ENCODE measurements at regions not wholly inside any gene's neighbourhood (a gene's known extent, or its start where the extent isn't known, plus 50 kb on each side); places are given as distances from the start of the nearest gene placed in this dataset.
"Not testable (repeated sequence)": the region's sequence is repeated elsewhere in the genome, so short reads cannot be mapped to it uniquely, and the experiment has no call there.

DNA sequence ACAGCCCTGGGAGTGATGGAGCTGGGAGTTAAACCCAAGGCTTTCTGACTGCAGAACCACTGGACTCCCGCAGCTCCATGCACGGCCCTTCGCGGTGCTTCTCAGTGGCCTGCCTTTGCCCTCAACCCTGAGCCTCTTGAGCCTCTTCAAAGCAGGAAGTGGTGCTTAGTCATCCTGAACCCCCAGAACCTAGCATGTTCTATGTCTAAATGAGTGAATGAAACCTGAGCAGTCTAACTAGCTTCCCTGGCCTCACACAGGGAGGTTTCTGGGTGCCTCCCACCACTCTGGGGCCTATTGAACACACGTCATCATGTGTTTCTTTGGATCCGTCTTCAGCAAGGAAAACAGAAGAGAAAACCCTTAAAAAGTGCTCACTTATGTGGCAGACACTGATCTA is 117.9 kb upstream of the SFSWAP start:
- DNase-seq: no peak

DNA sequence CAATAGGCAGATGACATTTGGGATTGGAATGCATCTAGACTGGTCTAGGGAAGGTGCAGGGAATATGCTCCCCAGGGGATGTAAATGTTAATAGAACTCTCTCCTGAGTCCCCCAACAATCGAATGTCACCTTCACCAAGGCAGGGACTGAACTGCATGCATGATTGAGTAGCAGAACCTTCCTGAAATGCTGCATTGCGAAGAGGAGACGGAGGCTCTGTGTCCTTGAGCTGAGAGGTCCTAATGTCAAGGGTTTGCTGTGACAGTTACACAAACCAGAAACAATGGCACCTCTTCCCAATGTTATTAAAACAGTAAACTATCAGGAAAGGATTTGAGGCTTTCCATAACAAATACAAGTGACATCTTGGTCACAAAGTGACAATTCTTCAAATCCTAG is 117.5 kb upstream of the SFSWAP start:
- DNase-seq: no peak

DNA sequence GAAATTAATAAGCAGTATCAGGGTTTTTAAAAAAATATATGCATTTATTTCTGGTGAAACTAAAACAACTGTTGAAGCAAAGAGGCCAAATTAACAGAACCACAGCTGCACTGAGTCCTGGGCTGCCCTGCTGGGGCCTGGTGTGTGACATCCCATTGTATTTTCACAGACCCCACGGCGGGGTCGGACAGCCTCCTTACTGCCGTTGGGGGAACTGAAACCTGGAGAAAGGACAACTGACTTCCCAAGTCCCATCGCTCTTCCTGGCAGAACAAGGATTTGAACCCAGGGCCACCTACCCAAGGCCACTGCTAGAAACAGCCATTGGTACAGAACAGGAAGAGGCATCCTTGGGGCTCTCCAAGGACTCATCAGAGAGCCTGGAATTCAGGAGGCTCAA is 114.8 kb upstream of the SFSWAP start:
- no peak for DNase-seq

DNA sequence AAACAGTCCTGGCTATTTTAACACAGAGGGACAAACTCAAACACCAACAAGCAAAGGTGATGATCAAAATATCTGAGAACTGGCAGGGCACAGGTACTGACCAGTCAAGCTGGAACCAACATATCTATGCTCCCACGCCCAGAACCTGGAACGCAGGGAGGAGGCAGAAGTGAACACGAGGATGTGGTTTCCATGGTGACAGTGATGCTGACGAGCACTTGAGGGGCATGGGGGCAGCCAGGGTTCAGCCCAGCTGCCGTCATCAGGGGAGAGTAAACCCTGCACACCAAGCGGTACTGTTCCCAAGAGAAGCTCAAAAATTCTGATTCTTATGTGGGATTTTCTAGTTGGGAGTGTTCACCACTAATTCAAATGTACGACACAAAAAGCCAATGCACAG is 113.6 kb upstream of the SFSWAP start:
- no peak for DNase-seq

DNA sequence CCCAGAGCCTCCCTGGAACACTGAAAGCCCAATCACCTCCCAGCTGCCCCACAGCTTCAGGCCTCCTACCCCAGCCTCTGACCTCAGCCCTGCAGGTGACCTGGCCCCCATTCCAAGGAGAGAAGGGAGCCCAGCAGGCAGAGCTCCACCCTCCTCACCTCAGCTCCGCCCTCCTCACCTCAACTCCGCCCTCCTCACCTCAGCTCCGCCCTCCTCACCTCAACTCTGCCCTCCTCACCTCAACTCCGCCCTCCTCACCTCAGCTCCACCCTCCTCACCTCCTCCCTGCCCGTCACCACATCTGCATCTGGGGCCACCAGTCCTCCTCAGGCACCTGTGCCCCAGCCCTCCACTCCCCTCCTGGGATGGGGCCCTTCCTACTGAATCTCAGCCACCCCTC is 112.2 kb upstream of the SFSWAP start:
- DNase-seq: no peak

DNA sequence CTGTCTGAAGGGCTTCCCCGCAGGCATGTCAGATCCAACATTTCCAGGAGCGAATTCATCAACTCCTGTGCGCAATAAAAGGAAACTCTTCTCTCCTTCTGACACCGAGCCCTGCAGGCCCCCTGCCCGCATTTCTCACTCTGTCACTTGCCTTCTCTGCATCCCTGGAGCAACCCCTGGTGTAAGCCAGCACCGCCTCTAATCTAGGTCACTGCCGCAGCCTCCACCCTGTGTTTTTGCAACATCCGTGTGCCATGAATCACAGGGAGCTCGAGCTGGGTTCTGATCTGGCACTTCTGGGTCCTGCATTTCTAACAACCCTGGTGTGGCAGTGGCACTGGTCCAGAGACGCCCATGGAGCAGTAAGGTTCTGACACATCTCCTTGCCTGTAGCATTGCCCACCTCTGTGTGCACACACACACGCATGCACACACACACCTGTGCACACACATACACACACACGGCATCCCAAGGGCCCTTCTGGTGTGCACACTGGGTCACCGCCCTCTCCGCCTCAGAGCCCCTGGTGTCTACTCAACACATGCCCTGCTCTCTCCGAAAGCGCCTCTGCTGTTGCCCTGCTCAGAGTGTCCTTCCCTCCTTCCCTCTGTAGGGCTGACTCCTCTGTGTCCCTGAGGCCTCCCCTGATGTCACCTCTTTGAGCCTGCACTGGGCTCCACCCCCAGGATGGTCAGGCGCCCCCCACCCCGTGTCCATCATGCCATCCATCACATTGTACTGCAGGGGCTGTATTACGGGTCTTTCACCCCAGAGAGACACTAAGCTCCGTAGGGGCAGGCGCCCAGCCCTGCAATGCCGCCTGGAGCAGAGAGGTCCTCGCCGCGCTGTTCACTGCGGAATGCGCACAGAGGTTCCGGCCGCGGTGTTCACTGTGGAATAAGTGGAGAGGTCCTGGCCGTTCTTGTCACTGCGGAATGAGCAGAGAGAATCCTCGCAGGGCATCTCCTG is 111.4 kb upstream of the SFSWAP start:
- DNase-seq: no peak

DNA sequence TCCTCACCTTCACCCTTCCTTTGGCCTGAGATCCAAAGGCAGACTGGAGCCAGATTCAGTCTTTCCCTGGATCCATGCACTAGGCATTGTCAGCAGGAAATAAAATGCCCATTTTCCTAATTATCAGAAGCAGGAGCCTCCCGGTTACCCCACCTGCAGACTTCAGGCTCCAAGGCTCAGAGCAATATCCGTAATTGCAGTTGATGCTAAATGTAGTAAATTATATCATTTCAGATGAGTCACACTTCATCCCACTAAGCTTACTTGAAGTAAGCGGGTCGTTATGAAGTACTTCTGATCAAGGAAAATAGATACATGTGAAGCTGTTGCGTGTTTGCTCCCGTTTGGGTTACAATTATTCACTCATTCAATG is 110.7 kb upstream of the SFSWAP start:
- no peak for DNase-seq

DNA sequence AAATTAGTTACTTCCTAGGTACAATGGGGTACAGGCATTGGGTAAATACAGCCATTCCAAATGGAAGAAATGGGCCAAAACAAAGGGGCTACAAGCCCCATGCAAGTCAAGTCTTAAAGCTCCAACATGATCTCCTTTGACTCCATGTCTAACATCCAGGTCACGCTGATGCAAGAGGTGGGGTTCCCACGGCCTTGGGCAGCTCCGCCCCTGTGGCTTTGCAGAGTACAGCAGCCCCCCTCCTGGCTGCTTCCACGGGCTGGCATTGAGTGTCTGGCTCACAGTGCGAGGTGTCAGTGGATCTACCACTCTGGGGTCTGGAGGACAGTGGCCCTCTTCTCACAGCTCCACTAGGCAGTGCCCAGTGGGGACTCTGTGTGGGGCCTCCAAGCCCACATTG is 109.4 kb upstream of the SFSWAP start:
- not testable (repeated sequence) for DNase-seq

DNA sequence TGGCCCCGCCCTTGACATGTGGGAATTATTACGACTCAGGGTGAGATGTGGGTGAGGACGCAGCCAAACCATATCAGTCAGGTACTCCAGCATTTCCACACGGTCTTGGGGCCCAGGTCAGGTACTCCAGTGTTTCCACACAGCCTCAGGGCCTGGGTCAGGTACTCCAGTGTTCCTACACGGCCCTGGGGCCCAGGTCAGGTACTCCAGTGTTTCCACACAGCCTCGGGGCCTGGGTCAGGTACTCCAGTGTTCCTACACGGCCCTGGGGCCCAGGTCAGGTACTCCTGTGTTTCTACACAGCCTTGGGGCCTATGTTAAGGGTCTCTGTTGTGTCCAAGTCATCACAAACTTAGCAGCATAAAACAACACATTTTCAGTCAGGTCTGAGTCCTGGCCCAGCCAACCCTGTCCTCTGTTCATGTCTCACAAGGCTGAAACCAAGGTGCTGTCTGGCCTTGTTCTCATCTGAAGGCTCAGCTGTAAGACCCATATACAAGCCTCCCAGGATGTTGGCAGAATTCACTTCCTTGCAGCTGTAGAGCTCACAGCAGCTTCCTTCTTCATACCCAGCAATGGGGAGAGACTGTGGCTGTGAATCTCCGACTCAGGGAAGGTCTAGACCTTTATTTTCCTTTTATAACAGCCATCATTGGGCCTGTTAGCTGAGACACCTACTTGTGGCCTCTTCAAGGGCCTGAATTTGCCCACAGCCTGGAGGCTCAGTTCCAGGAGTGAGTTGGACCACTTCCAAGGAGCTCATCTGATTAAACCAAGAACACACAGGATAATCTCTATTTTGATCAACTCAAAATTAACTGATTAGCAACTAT is 107.6 kb upstream of the SFSWAP start:
- DNase-seq: no peak

DNA sequence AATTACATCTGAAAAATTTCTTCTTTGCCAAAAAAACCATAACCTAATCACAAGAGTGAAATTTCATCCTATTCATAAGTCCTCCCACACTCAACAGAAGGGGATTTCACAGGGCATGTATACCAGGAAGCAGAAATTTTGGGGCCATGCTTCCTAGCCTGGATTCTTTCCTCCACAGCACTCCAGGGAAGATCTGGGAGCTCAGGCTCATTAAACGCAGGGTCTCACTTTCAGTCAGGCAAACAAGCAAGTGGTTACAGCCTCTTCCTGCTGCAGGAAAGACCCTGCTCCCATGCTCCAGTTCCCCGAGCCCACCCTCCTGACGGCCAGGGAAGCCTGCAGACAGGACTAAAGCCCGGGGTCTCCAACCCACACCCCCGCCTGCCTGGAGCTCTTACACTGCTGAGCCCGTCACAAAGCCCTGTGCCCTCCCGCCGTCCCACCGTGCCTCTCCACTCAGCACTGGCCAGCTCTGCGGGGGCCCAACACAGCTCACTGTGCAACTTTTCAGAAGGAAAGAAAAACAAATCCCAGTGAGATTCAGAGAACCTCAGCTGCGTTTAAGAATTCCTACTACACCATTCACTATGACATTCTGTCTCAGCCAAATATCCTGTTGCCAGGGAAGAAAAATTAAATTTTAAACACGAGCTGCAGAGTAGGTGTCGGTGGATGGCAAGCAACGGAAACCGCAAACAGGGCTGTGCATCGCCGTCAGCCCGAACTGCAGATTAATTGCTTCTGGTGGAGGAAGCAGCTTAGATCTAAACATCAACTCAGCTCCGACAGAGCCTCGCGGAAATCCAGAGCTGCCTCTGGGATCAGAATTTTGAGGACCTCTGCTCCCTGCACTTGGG is 106.7 kb upstream of the SFSWAP start:
- DNase-seq: no peak

DNA sequence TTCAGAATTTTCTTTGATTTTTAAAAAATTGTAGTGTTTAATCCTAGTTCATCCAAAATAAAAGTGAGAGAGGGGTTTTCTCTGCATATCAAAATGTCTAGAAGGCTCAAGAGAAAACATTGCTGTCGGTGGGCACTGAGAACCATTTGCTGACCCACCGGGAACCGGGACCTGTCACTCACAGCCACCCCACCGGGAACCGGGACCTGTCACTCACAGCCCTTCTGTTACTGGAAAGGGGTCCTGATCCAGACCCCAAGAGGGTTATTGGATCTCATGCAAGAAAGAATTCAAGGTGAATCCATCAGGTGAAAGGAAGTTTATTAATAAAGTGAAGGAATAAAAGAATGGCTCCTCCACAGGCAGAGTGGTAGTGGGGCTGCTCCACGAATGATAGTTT is 106.0 kb upstream of the SFSWAP start:
- DNase-seq: no peak

DNA sequence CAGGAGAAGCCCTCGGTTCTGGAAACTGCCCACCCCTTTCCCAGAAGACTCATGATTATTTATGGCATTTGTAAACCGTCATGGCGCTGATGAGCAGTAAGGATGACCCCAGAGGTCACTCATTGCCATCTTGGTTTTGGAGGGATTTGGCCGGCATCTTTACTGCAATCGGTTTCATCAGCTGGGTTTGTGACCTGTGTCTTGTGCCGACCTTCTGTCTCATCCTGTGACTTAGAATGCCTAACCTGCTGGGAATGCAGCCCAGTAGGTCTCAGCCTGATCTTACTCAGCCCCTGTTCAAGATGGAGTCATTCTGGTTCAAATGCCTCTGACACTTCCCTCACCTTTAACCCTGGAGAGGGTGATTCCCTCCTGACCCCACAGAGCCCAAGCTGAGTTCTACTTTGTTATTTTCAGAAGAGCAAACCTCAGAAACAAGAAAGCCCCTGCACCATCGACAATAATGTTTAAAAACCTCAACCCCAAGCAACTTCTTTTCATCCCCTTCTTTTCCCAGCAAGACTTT is 105.5 kb upstream of the SFSWAP start:
- DNase-seq: no peak

DNA sequence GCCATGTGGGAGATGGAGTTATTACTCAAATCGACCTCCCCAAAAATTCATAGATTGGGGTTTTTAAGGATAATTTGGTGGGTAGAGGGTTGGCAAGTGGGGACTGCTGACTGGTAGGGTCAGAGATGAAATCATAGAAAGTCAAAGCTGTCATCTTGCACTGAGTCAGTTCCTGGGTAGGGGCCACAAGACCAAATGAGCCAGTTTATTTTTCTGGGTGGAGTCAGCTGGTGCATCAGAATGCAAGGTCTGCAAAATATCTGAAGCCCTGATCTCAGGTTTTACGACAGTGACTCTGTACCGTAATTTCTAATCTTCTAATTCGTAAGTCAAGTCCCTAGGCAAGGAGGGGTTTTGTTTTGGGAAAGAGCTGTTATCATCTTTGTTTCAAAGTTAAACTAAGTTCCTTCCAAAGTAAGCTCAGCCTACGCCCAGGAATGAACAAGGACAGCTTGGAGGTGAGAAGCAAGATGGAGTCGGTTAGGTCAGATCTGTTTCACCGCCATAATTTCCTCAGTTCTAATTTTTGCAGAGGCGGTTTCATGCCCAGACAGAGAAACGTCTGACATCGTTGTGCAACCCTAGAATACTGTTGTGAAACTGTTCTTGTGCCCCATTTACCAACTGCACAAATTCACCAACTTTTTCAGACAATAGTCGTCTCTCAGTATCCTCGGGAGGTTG is 104.5 kb upstream of the SFSWAP start:
- DNase-seq: no peak

DNA sequence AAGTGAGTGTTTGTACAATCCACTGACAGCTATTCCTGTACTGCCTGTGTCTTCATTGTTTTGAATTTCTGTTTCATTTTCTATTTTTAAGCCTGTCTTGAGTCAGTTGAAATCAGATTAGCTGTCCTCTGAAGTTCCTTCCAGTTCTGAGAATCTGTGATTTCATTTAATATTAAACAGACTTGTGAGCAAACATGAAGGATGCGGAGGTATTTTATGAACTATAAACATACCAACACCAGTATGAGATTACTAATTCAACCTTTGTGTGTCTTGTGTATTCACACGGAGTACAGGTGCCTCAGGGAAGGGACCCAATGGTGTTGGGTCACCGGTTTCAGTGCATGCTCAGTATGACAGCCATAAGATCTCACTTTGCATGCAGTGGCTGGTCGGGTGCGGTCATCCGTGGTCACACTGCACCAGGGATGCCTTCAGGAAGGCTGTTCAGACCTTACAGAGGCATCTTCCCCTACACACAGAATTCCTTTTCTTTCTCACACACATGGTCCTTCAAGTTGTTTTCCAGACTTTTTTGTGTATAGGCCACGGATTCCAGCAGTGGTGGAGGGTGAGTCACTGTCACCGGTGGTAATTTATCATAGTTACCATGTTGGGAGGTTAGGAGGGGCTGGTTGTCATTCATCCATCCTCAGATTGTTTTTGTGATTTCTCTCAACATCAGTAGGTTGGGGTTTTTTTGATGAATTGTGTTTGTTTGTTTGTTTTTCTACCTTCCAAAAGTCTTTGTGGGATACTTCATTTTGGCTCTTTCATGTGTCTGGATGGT is 103.0 kb upstream of the SFSWAP start:
- DNase-seq: no peak

DNA sequence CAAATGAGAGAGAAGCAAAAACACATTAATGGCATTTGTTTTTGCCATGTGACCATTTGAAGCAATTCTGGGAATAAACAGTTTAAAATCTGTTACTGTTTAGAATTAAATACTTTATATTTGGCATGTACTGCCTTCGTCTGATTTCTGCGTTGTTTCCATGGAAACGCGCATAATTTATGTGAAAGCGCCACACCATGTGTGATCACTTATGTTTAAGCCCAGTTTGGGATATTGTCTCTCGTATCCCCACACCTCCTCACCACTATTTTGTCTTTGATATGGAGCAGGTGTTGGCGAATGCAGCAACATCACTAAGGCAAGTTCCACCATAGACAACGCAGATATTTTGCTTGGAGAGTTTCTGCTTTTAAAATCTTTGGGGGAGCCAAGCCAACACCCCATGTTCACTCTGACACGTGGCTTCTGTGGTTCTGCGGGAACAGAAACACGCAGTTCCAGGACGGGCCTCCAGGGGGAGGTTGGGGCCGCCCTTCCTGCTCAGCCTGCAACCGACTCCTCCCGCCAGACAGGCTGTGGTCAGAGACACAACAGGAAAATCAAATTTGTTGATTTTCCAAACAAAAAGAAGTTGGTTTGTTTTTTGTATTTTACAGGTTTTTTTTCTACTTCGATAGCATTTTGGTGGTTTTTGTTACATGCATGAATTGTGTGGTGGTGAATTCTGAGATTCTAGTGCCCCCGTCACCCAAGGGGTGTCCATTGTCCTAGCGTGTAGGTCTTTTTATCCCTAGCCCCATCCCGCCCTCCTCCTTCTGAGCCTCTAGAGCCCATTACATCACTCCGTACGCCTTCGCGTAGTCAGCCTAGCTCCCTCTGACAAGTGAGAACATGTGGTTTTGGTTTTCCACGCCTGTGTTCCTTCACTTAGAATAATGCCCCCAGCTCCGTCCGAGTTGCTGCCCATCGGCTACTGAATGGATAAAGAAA is 101.9 kb upstream of the SFSWAP start:
- DNase-seq: peak; percentile 19

DNA sequence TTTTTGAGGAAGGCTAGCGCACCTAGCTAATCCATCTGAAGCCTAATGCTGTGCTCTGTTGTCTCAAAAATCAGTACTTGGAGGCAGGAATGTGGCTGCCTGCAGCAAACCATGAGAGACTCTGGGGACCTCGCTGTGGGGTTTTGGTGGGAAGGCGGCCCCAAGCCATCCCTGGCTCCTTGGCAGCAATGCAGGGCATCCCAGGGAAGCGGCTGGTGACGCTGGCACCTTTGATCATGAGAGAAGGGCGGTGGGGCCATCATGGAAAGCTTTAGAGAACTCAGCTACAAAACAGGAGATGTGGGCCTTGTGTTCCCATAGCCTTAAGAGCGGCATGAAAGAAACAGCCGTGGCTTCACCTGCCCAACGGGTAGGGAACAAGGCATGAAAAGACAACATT is 101.1 kb upstream of the SFSWAP start:
- no peak for DNase-seq

DNA sequence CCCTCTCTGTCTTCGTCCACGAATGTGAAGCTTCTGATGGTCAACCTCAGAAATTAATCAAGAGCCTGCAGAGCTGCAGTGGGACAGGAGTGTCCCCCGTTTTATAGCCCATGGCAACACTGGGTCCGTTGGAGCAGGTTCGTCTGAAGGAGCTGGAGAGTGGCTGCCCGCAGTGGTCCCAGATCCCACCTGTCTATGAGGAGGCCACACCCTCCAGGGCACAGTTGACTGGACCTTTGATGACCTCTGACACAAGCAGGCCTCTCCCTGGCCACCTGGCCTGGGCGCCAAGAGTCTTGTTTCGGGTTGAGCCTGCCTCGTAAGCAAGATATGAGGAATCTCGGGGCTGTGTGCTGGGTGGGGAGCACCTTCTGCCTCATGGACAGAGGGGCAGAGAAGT is 100.7 kb upstream of the SFSWAP start:
- DNase-seq: no peak

DNA sequence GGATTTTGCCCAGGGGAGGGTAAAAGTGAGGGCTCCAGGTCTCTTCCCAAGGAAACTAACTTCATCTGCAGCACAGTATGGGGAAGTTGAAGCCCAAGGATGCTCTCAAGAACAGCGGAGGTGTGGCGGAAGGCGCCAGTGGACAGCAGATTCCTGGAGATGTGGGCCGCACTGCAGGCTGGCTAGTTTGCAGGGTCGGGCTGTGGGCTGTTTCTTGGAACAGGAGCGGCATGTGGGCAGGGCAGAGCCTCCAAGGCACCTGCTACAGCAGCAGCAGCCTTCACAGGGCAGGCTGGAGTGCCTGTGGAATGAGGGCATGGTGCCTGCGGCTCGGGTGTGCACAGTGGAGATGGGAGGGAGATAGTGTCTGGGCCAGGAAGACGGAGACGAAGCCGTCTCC is 100.0 kb upstream of the SFSWAP start:
- no peak for DNase-seq

DNA sequence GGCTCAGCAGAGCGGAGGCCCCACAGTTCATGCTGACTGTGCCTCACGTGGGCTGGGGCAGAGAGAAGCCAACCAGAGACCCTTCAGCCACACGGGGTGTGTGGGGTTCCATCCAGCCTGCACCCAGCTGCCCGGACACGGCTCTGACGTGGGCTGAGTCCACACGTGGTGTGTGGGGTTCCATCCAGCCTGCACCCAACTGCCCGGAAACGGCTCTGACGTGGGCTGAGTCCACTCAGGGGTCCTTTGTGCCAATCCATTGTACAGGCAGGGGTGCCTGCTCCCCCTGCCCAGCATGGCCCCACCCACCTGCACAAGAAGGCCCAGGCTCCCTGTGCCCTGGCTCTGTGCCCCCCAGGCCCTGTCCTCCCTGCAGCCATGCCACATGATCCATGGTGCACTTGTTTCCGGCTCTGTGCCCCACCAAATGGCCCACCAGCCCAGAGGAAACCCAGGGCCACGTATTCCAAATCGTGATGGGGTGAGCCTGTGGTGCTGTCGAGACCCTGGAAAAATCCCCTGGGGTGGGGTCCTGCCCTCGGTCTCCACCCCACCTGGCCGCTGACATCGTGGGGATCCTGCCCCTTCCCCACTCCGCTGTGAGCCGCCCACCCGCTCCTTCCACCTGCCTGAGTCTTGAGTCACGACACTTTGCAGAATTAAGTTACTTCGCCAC is 99.3 kb upstream of the SFSWAP start:
- DNase-seq: no peak
